GM10266 (cell line): ENCODE measurements at regions not wholly inside any gene's neighbourhood (a gene's known extent, or its start where the extent isn't known, plus 50 kb on each side); places are given as distances from the start of the nearest gene placed in this dataset.
A peak's percentile ranks its signal among the peaks of the same experiment; 100 is the strongest.

Source experiments
- DNase-seq: peaks from one replicate; pipeline ENCODE4 v3.0.0; 2012; ENCODE audit errors: extremely low spot score
- CTCF ChIP-seq: IDR thresholded peaks from 2 replicates; pipeline ENCODE4 v1.5.1; 2012; ENCODE audit warnings: mild to moderate bottlenecking, low read depth; ENCODE audit not compliant: control insufficient read depth, insufficient read depth; ENCODE audit errors: missing control alignments

GRCh38 chr5:35478856-35479682 lies 138.6 kb upstream of the SPEF2 start:
- DNase-seq, result peak; percentile 21
- TF ChIP-seq CTCF, result no peak

- no peak for DNase-seq
- TF ChIP-seq CTCF, result no peak
These were observed 139.8 kb upstream of the SPEF2 start for GRCh38 chr5:35477911-35478310.

- no peak for DNase-seq
- TF ChIP-seq CTCF, result no peak
These were observed 140.3 kb upstream of the SPEF2 start for GRCh38 chr5:35477321-35477720.

GRCh38 chr5:35476797-35477196 lies 140.9 kb upstream of the SPEF2 start:
- TF ChIP-seq CTCF, result no peak
- no peak for DNase-seq

- TF ChIP-seq CTCF, result no peak
- no peak for DNase-seq
These were observed 141.6 kb upstream of the SPEF2 start for GRCh38 chr5:35476036-35476435.

- TF ChIP-seq CTCF, result no peak
These were observed 144.1 kb upstream of the SPEF2 start for GRCh38 chr5:35473589-35473988.

GRCh38 chr5:35470866-35471265 lies 146.8 kb upstream of the SPEF2 start:
- no peak for TF ChIP-seq CTCF
- DNase-seq, result no peak

More at GRCh38 chr5:35473589-35473988, 144.1 kb upstream of the SPEF2 start:
- DNase-seq, result no peak
